PC-9 (cell line): ENCODE measurements at regions not wholly inside any gene's neighbourhood (a gene's known extent, or its start where the extent isn't known, plus 50 kb on each side); places are given as distances from the start of the nearest gene placed in this dataset.

Source experiments
- CTCF ChIP-seq: fragments of 200-600 bp; sonication (generic); conservative IDR thresholded peaks from 2 replicates; pipeline ENCODE4 v1.6.1; 2017; ENCODE audit warnings: mixed run types, antibody characterized with exemption, mild to moderate bottlenecking, moderate library complexity
- EZH2 ChIP-seq: fragments of 200-600 bp; sonication (generic); IDR thresholded peaks from 2 replicates; pipeline ENCODE4 v1.8.0; 2017; ENCODE audit warnings: antibody characterized with exemption, low read depth

GRCh38 chr5:165728425-165728824 lies 2223.0 kb downstream of the MAT2B start:
- TF ChIP-seq CTCF (no peak), EZH2 (no peak)
